GM23338 (cell line): ENCODE measurements at regions not wholly inside any gene's neighbourhood (a gene's known extent, or its start where the extent isn't known, plus 50 kb on each side); places are given as distances from the start of the nearest gene placed in this dataset.

Source experiments
- CREB1 ChIP-seq: fragments of 250-450 bp; sonication (Bioruptor Pico); IDR thresholded peaks from 2 replicates; pipeline ENCODE4 v1.5.0; 2020; ENCODE audit warnings: low read depth, mild to moderate bottlenecking, moderate library complexity
- CTCF ChIP-seq, 2 experiments: fragments of 200-600 bp in 1 of 2; sonication (generic) in 1 of 2; conservative IDR thresholded peaks; 2 replicates each; pipeline versions ENCODE4 v1.5.1 to v1.6.1; 2016 to 2017; ENCODE audit warnings: antibody characterized with exemption in 2 of 2, low read depth in 2 of 2, mild to moderate bottlenecking in 2 of 2, moderate library complexity in 1 of 2
- ETS1 ChIP-seq: IDR thresholded peaks from 2 replicates; pipeline ENCODE4 v1.6.1; 2016; ENCODE audit warnings: antibody characterized with exemption
- EZH2 ChIP-seq: fragments of 200-600 bp; sonication (generic); IDR thresholded peaks from one replicate; pipeline ENCODE4 v1.8.0; 2017; ENCODE audit warnings: antibody characterized with exemption, mild to moderate bottlenecking, low read depth; ENCODE audit not compliant: unreplicated experiment
- EZH2phosphoT487 ChIP-seq: fragments of 200-600 bp; sonication (generic); IDR thresholded peaks from one replicate; pipeline ENCODE4 v1.8.1; 2018; ENCODE audit warnings: antibody characterized with exemption; ENCODE audit not compliant: unreplicated experiment
- JUNB ChIP-seq: IDR thresholded peaks from one replicate; pipeline ENCODE4 v1.6.1; 2016; ENCODE audit warnings: antibody characterized with exemption; ENCODE audit not compliant: unreplicated experiment
- POLR2AphosphoS5 ChIP-seq: IDR thresholded peaks from 2 replicates; pipeline ENCODE4 v1.6.1; 2016; ENCODE audit warnings: antibody characterized with exemption, low read depth
- STAT1 ChIP-seq: IDR thresholded peaks from one replicate; pipeline ENCODE4 v1.6.1; 2016; ENCODE audit warnings: antibody characterized with exemption; ENCODE audit not compliant: unreplicated experiment
- ZNF331 ChIP-seq: fragments of 250-450 bp; sonication (Bioruptor Pico); IDR thresholded peaks from 2 replicates; pipeline ENCODE4 v1.5.0; 2020; ENCODE audit warnings: low read depth, mild to moderate bottlenecking, moderate library complexity
- TF ChIP-seq, protein P1 (sequence below): IDR thresholded peaks from one replicate; pipeline ENCODE4 v1.6.1; 2018; ENCODE audit warnings: antibody characterized with exemption; ENCODE audit not compliant: unreplicated experiment

DNA sequence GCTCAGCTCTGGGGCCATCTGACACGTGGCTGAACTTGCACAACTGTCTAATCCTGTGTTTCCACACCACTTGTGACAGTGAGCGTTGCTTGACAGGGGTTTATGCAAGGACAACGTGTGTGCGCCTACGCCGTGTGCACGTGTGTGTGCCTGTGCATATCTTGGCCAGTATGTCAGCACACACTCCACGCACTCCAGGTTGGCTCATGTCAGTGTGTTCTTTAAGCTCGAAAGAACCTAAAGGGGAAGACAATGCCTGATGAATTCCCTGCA lies 85.6 kb upstream of the SALL3 start:
- TF ChIP-seq CTCF (conservative IDR thresholded peaks at IDR 0.05; ENCODE audit: low read depth in 2 of 2) (no peak), EZH2phosphoT487 (no peak), POLR2AphosphoS5 (no peak), JUNB (no peak), EZH2 (no peak), CREB1 (CRISPR knock-in tag) (no peak), ZNF331 (CRISPR knock-in tag) (no peak), ETS1 (no peak), STAT1 (no peak)
- TF ChIP-seq, protein P1, sequence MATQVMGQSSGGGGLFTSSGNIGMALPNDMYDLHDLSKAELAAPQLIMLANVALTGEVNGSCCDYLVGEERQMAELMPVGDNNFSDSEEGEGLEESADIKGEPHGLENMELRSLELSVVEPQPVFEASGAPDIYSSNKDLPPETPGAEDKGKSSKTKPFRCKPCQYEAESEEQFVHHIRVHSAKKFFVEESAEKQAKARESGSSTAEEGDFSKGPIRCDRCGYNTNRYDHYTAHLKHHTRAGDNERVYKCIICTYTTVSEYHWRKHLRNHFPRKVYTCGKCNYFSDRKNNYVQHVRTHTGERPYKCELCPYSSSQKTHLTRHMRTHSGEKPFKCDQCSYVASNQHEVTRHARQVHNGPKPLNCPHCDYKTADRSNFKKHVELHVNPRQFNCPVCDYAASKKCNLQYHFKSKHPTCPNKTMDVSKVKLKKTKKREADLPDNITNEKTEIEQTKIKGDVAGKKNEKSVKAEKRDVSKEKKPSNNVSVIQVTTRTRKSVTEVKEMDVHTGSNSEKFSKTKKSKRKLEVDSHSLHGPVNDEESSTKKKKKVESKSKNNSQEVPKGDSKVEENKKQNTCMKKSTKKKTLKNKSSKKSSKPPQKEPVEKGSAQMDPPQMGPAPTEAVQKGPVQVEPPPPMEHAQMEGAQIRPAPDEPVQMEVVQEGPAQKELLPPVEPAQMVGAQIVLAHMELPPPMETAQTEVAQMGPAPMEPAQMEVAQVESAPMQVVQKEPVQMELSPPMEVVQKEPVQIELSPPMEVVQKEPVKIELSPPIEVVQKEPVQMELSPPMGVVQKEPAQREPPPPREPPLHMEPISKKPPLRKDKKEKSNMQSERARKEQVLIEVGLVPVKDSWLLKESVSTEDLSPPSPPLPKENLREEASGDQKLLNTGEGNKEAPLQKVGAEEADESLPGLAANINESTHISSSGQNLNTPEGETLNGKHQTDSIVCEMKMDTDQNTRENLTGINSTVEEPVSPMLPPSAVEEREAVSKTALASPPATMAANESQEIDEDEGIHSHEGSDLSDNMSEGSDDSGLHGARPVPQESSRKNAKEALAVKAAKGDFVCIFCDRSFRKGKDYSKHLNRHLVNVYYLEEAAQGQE: no peak
